Neural cell (in vitro differentiated cells): ENCODE measurements at regions not wholly inside any gene's neighbourhood (a gene's known extent, or its start where the extent isn't known, plus 50 kb on each side); places are given as distances from the start of the nearest gene placed in this dataset.

Experiments
- H2AFZ ChIP-seq: fragments of 200-600, 300-800 bp; sonication (generic), shearing (Covaris generic); 2 replicates; pipeline ENCODE4 v1.6.0; 2014; ENCODE audit warnings: low read depth, mild to moderate bottlenecking, antibody characterized with exemption, low read length, moderate library complexity
- H3F3A ChIP-seq: fragments of 200-600 bp; shearing (Covaris generic); 2 replicates; pipeline ENCODE4 v1.6.1; 2016; ENCODE audit warnings: mild to moderate bottlenecking, moderate library complexity, mixed read lengths, antibody characterized with exemption, low read length; ENCODE audit not compliant: insufficient read depth, poor library complexity, severe bottlenecking
- H3K27ac ChIP-seq: fragments of 200-600, 300-800 bp; sonication (generic), shearing (Covaris generic); 2 replicates; pipeline ENCODE4 v1.5.1; 2014; ENCODE audit warnings: mild to moderate bottlenecking, low read length, moderate library complexity
- H3K27me3 ChIP-seq: fragments of 300-800, 200-600 bp; sonication (generic), shearing (Covaris generic); 2 replicates; pipeline ENCODE4 v1.6.0; 2014; ENCODE audit warnings: mild to moderate bottlenecking, low read depth, low read length, moderate library complexity; ENCODE audit not compliant: insufficient read depth
- H3K36me3 ChIP-seq: fragments of 300-800, 200-600 bp; sonication (generic), shearing (Covaris generic); 2 replicates; pipeline ENCODE4 v1.5.1; 2014; ENCODE audit warnings: mild to moderate bottlenecking, antibody characterized with exemption, low read length, moderate library complexity; ENCODE audit not compliant: insufficient read depth
- H3K4me2 ChIP-seq: fragments of 300-800, 200-600 bp; sonication (generic), shearing (Covaris generic); 2 replicates; pipeline ENCODE4 v1.6.0; 2014; ENCODE audit warnings: mild to moderate bottlenecking, low read length
- H3K4me3 ChIP-seq: fragments of 300-800, 200-600 bp; sonication (generic), shearing (Covaris generic); 2 replicates; pipeline ENCODE4 v1.5.1; 2014; ENCODE audit warnings: mild to moderate bottlenecking, low read length, moderate library complexity
- H3K79me2 ChIP-seq: fragments of 200-600 bp; shearing (Covaris generic); replicated peaks from 2 replicates; pipeline ENCODE4 v1.6.0; 2014; ENCODE audit warnings: mild to moderate bottlenecking, low read length, moderate library complexity; ENCODE audit not compliant: insufficient read depth
- H3K9ac ChIP-seq: fragments of 300-800, 200-600 bp; sonication (generic), shearing (Covaris generic); 2 replicates; pipeline ENCODE4 v1.6.1; 2016; ENCODE audit warnings: mild to moderate bottlenecking, low read length, mixed read lengths
- H3K9me2 ChIP-seq: fragments of 200-600 bp; shearing (Covaris generic); 2 replicates; pipeline ENCODE4 v1.6.1; 2016; ENCODE audit warnings: mild to moderate bottlenecking, low read length, mixed read lengths; ENCODE audit not compliant: insufficient read depth
- H3K9me3 ChIP-seq: fragments of 200-600, 300-800 bp; sonication (generic), shearing (Covaris generic); 2 replicates; pipeline ENCODE4 v1.6.1; 2016; ENCODE audit warnings: mild to moderate bottlenecking, mixed run types, low read length, moderate library complexity, mixed read lengths
- H4K20me1 ChIP-seq: fragments of 200-600 bp; shearing (Covaris generic); 2 replicates; pipeline ENCODE4 v1.6.1; 2016; ENCODE audit warnings: mild to moderate bottlenecking, mixed run types; ENCODE audit not compliant: insufficient read depth
- CTCF ChIP-seq: fragments of 450-650 bp; IDR thresholded peaks from 2 replicates; pipeline ENCODE4 v1.5.1; 2014; ENCODE audit warnings: antibody characterized with exemption, mild to moderate bottlenecking, moderate library complexity; ENCODE audit not compliant: poor library complexity, severe bottlenecking
- EP300 ChIP-seq: fragments of 450-650 bp; conservative IDR thresholded peaks from 2 replicates; pipeline ENCODE4 v1.6.1; 2014; ENCODE audit warnings: antibody characterized with exemption, mild to moderate bottlenecking, moderate library complexity; ENCODE audit not compliant: poor library complexity, severe bottlenecking
- EZH2 ChIP-seq: fragments of 200-600, 300-800 bp; shearing (Covaris generic), sonication (generic); IDR thresholded peaks from 2 replicates; pipeline ENCODE4 v1.6.1; 2014; ENCODE audit warnings: antibody characterized with exemption, low read length, borderline replicate concordance, mild to moderate bottlenecking; ENCODE audit not compliant: insufficient read depth, poor library complexity, severe bottlenecking
- MXI1 ChIP-seq: fragments of 450-650 bp; conservative IDR thresholded peaks from 2 replicates; pipeline ENCODE4 v1.6.1; 2014; ENCODE audit warnings: antibody characterized with exemption, mild to moderate bottlenecking; ENCODE audit not compliant: poor library complexity, severe bottlenecking
- POLR2AphosphoS5 ChIP-seq: IDR thresholded peaks from 2 replicates; pipeline ENCODE4 v1.6.1; 2012
- RAD21 ChIP-seq: fragments of 450-650 bp; conservative IDR thresholded peaks from 2 replicates; pipeline ENCODE4 v1.6.1; 2014; ENCODE audit warnings: antibody characterized with exemption, mild to moderate bottlenecking, moderate library complexity
- SMC3 ChIP-seq: fragments of 450-650 bp; conservative IDR thresholded peaks from 2 replicates; pipeline ENCODE4 v1.6.1; 2014; ENCODE audit warnings: antibody characterized with exemption, mild to moderate bottlenecking, moderate library complexity; ENCODE audit not compliant: poor library complexity
- TAF1 ChIP-seq: IDR thresholded peaks from 2 replicates; pipeline ENCODE4 v1.6.1; 2012; ENCODE audit warnings: low read depth
- TF ChIP-seq, protein P1 (sequence below): IDR thresholded peaks from 2 replicates; pipeline ENCODE4 v1.6.1; 2012; ENCODE audit warnings: borderline replicate concordance

DNA sequence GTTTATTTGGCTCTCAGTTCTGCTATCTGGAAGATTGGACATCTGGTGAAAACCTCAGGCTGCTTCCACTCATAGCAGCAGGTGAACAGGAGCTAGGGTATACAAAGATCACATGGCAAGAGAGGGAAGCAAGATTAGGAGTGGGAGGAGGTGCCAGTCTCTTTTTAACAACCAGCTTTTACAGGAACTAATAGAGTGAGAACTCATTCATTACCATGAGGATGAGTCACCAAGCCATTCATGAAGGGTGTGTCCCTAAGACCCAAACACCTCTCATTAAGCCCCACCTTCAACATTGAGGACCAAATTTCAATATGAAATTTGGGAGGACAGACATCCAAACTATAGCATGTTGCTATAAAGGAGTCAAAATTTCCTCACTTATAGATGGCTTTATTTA is 85.4 kb upstream of the HCRTR2 start:
- H3K27me3 ChIP-seq, result no peaks in the 10 kb centered on the region
- H3K9me3 ChIP-seq, result no peaks in the 10 kb centered on the region
- H4K20me1 ChIP-seq, result no peaks in the 10 kb centered on the region
- no peak overlapping the region for H3K4me2 ChIP-seq
- H3K4me3 ChIP-seq, result no peak overlapping the region
- no peak for TF ChIP-seq POLR2AphosphoS5
- TF ChIP-seq MXI1, result no peak
- no peak for TF ChIP-seq TAF1
- TF ChIP-seq RAD21, result no peak
- TF ChIP-seq, protein P1, sequence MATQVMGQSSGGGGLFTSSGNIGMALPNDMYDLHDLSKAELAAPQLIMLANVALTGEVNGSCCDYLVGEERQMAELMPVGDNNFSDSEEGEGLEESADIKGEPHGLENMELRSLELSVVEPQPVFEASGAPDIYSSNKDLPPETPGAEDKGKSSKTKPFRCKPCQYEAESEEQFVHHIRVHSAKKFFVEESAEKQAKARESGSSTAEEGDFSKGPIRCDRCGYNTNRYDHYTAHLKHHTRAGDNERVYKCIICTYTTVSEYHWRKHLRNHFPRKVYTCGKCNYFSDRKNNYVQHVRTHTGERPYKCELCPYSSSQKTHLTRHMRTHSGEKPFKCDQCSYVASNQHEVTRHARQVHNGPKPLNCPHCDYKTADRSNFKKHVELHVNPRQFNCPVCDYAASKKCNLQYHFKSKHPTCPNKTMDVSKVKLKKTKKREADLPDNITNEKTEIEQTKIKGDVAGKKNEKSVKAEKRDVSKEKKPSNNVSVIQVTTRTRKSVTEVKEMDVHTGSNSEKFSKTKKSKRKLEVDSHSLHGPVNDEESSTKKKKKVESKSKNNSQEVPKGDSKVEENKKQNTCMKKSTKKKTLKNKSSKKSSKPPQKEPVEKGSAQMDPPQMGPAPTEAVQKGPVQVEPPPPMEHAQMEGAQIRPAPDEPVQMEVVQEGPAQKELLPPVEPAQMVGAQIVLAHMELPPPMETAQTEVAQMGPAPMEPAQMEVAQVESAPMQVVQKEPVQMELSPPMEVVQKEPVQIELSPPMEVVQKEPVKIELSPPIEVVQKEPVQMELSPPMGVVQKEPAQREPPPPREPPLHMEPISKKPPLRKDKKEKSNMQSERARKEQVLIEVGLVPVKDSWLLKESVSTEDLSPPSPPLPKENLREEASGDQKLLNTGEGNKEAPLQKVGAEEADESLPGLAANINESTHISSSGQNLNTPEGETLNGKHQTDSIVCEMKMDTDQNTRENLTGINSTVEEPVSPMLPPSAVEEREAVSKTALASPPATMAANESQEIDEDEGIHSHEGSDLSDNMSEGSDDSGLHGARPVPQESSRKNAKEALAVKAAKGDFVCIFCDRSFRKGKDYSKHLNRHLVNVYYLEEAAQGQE, result no peak
- no peak for TF ChIP-seq CTCF
- no peak for TF ChIP-seq EZH2
- TF ChIP-seq EP300, result no peak
- no peak for TF ChIP-seq SMC3
- no peaks in the 10 kb centered on the region for H3F3A ChIP-seq
- no peaks in the 10 kb centered on the region for H3K79me2 ChIP-seq
- no peak overlapping the region for H3K27ac ChIP-seq
- H2AFZ ChIP-seq, result no peak overlapping the region
- no peak overlapping the region for H3K9ac ChIP-seq
- no peaks in the 10 kb centered on the region for H3K9me2 ChIP-seq
- H3K36me3 ChIP-seq, result no peaks in the 10 kb centered on the region

- Histone ChIP-seq H3K9me2 (no peaks in the 10 kb centered on the region), H3K79me2 (no peaks in the 10 kb centered on the region), H3K9ac (no peak overlapping the region), H3K4me2 (no peak overlapping the region), H3K36me3 (no peaks in the 10 kb centered on the region), H2AFZ (no peak overlapping the region), H3K4me3 (no peak overlapping the region), H3F3A (no peaks in the 10 kb centered on the region), H3K9me3 (no peaks in the 10 kb centered on the region), H3K27ac (no peak overlapping the region), H4K20me1 (no peaks in the 10 kb centered on the region), H3K27me3 (no peaks in the 10 kb centered on the region)
- TF ChIP-seq EZH2 (no peak), CTCF (no peak), MXI1 (no peak), POLR2AphosphoS5 (no peak), SMC3 (no peak), RAD21 (no peak), EP300 (no peak), TAF1 (no peak)
- TF ChIP-seq, protein P1, result no peak
Measured at GRCh38 chr6:55089325-55089724, 85.0 kb upstream of the HCRTR2 start.
